Epidermal melanocyte (primary cell): ENCODE measurements at regions not wholly inside any gene's neighbourhood (a gene's known extent, or its start where the extent isn't known, plus 50 kb on each side); places are given as distances from the start of the nearest gene placed in this dataset.

Experiments used
- DNase-seq: peaks from one replicate; pipeline ENCODE4 v3.0.0; 2011; ENCODE audit warnings: low spot score; ENCODE audit not compliant: insufficient read length

GRCh38 chr18:44396550-44396949 lies 284.1 kb upstream of the SETBP1 start:
- DNase-seq = no peak

GRCh38 chr18:44409071-44409470 lies 271.6 kb upstream of the SETBP1 start:
- DNase-seq = no peak

GRCh38 chr18:44409515-44409914 lies 271.2 kb upstream of the SETBP1 start:
- DNase-seq = no peak

- no peak for DNase-seq
Observed at GRCh38 chr18:44410740-44411139, 269.9 kb upstream of the SETBP1 start.

- no peak for DNase-seq
Observed at GRCh38 chr18:44411262-44411905, 269.3 kb upstream of the SETBP1 start.

- no peak for DNase-seq
Observed at GRCh38 chr18:44411976-44412375, 268.7 kb upstream of the SETBP1 start.

- DNase-seq = no peak
Observed at GRCh38 chr18:44423814-44424644, 256.7 kb upstream of the SETBP1 start.

GRCh38 chr18:44424645-44425035 lies 256.0 kb upstream of the SETBP1 start:
- DNase-seq = no peak

- no peak for DNase-seq
Observed at GRCh38 chr18:44425161-44425560, 255.5 kb upstream of the SETBP1 start.

- DNase-seq = no peak
Observed at GRCh38 chr18:44437603-44438002, 243.1 kb upstream of the SETBP1 start.

GRCh38 chr18:44450226-44450625 lies 230.5 kb upstream of the SETBP1 start:
- DNase-seq = no peak

GRCh38 chr18:44452346-44452745 lies 228.3 kb upstream of the SETBP1 start:
- no peak for DNase-seq

- DNase-seq = no peak
Observed at GRCh38 chr18:44453505-44453904, 227.2 kb upstream of the SETBP1 start.

GRCh38 chr18:44458777-44459176 lies 221.9 kb upstream of the SETBP1 start:
- DNase-seq = no peak

GRCh38 chr18:44464398-44465180 lies 216.1 kb upstream of the SETBP1 start:
- DNase-seq = no peak

- DNase-seq = no peak
Observed at GRCh38 chr18:44465381-44465841, 215.3 kb upstream of the SETBP1 start.

- DNase-seq = no peak
Observed at GRCh38 chr18:44466997-44467396, 213.7 kb upstream of the SETBP1 start.

- no peak for DNase-seq
Observed at GRCh38 chr18:44467718-44468117, 213.0 kb upstream of the SETBP1 start.

GRCh38 chr18:44473394-44474066 lies 207.2 kb upstream of the SETBP1 start:
- no peak for DNase-seq

GRCh38 chr18:44474067-44474411 lies 206.6 kb upstream of the SETBP1 start:
- DNase-seq = no peak

- no peak for DNase-seq
Observed at GRCh38 chr18:44474591-44474990, 206.1 kb upstream of the SETBP1 start.

GRCh38 chr18:44482761-44483160 lies 197.9 kb upstream of the SETBP1 start:
- DNase-seq = no peak
